Renal cortical epithelial cell (primary cell): ENCODE measurements at regions not wholly inside any gene's neighbourhood (a gene's known extent, or its start where the extent isn't known, plus 50 kb on each side); places are given as distances from the start of the nearest gene placed in this dataset.
A peak's percentile ranks its signal among the peaks of the same experiment; 100 is the strongest.
"Not testable (repeated sequence)": the region's sequence is repeated elsewhere in the genome, so short reads cannot be mapped to it uniquely, and the experiment has no call there.

ENCODE experiments used
- DNase-seq: peaks from one replicate; pipeline ENCODE4 v3.0.0-alpha.2; 2011; ENCODE audit warnings: low read depth

- DNase-seq, result no peak
Observed at GRCh38 chr17:19470530-19471261, 59.7 kb downstream of the RNF112 start.

GRCh38 chr17:19474405-19474804 is 59.2 kb upstream of the SLC47A1 start:
- not testable (repeated sequence) for DNase-seq

GRCh38 chr17:19475800-19476199 is 57.9 kb upstream of the SLC47A1 start:
- DNase-seq, result not testable (repeated sequence)

- DNase-seq, result peak; percentile 36
Observed at GRCh38 chr17:19482576-19482975, 51.1 kb upstream of the SLC47A1 start.
